ENCODE measurements at regions not wholly inside any gene's neighbourhood (a gene's known extent, or its start where the extent isn't known, plus 50 kb on each side); places are given as distances from the start of the nearest gene placed in this dataset.

DNA sequence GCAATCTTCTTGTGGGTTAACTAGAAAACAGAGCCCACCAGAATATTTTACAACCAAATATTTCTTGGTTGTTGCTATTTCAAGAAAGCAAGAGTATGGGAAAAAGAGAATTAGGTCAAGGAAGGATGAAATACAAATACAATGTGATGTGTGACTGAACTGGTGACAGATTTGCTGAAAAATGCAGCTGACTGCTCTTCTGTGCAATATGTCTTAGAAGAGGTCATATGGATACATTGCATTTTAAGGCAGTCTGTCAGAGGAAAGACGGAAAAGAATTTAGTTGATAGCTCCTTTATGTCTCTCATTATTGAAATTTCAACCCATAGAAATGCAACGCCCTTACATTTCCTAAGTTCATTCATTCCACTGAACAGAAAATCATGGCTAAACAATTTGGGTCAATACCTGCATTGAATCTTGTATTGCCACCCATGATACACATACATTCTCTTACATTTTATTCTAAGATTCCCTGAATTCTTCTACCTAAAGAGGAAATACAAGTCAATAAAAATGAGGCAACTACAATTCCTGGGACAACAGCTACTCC is 423.1 kb downstream of the ADAM29 start (continued):
- TF ChIP-seq TCF7L2 (IDR thresholded peaks at IDR 0.05; ENCODE audit: borderline replicate concordance, extremely low read depth, insufficient read depth, insufficient read length) (no peak), SP1 (IDR thresholded peaks at IDR 0.05; ENCODE audit: low read depth) (no peak)

DNA sequence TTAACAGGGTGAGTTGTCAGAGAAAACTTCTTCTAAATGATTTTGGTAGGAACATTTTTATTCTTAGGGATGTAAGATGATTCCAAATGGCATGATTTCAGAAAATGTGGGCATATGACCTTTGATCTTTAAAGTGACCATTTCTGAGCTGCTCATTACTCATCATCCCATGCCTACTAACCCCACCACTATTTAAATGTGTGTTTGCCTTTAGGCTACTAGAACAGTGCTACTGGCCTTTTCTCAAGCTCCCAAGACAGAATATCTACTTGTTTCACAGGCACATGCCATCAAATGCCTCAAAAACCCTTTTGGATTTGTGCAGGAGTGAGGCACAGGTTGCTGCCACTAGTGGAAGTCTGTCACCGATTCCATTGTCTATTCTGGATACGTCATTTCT is 428.2 kb downstream of the ADAM29 start:
- BruUV-seq (replicated peaks): no TSS peak
- no peak for DNase-seq (ENCODE audit: low read depth, low spot score)

More for the DNA sequence above, 428.2 kb downstream of the ADAM29 start:
- Histone ChIP-seq H2AFZ (ENCODE audit: low read depth, low read length, poor library complexity, severe bottlenecking) (no peak overlapping the region), H3K79me2 (ENCODE audit: insufficient read depth, low read length) (no peaks in the 10 kb centered on the region), H3K27me3 (ENCODE audit: insufficient read depth, low read length) (no peaks in the 10 kb centered on the region), H3K36me3 (ENCODE audit: control insufficient read depth in 1 of 2, insufficient read depth in 2 of 2, low read length in 2 of 2) (no peaks in the 10 kb centered on the region), H3K9me3 (ENCODE audit: control insufficient read depth in 1 of 2, insufficient read depth in 1 of 2, low read depth in 1 of 2, low read length in 2 of 2) (no peaks in the 10 kb centered on the region; a peak in 1 of 4 replicates), H4K20me1 (ENCODE audit: insufficient read depth) (no peaks in the 10 kb centered on the region), H3K27ac (ENCODE audit: low read depth, low read length) (no peak overlapping the region), H3K4me2 (ENCODE audit: low read length) (no peak overlapping the region), H3K9ac (ENCODE audit: low read length) (no peak overlapping the region), H3K9me2 (ENCODE audit: insufficient read depth) (no peaks in the 10 kb centered on the region), H3K4me1 (ENCODE audit: control insufficient read depth in 1 of 2, insufficient read depth in 2 of 2, low read length in 2 of 2) (no peaks in the 10 kb centered on the region), H3K4me3 (replicated peaks in 1 of 2; ENCODE audit: low read depth in 1 of 2, low read length in 2 of 2) (no peak overlapping the region)
- RAD21 ChIA-PET (ENCODE audit: low non-redundant PET in 1 of 2, low total read pairs in 2 of 2, uncharacterized antibody in 2 of 2, unreplicated experiment in 2 of 2): no interaction called here
- ATAC-seq: no peak
- CTCF ChIA-PET: no interaction called here
- POLR2A ChIA-PET: no interaction called here
- TF ChIP-seq SP1 (IDR thresholded peaks at IDR 0.05; ENCODE audit: low read depth) (no peak), YY1 (IDR thresholded peaks at IDR 0.05; ENCODE audit: extremely low read depth, insufficient replicate concordance, low read depth, low read length) (no peak), POLR2AphosphoS5 (IDR thresholded peaks at IDR 0.05; ENCODE audit: low read depth, low read length) (no peak), RAD21 (IDR thresholded peaks at IDR 0.05; ENCODE audit: low read depth) (no peak), SIN3A (IDR thresholded peaks at IDR 0.05; ENCODE audit: low read depth) (no peak), ELF1 (IDR thresholded peaks at IDR 0.05; ENCODE audit: borderline replicate concordance, low read depth) (no peak), CBX3 (IDR thresholded peaks at IDR 0.05; ENCODE audit: low read depth) (no peak), JUND (IDR thresholded peaks at IDR 0.05) (no peak)
- TF ChIP-seq, protein P1, sequence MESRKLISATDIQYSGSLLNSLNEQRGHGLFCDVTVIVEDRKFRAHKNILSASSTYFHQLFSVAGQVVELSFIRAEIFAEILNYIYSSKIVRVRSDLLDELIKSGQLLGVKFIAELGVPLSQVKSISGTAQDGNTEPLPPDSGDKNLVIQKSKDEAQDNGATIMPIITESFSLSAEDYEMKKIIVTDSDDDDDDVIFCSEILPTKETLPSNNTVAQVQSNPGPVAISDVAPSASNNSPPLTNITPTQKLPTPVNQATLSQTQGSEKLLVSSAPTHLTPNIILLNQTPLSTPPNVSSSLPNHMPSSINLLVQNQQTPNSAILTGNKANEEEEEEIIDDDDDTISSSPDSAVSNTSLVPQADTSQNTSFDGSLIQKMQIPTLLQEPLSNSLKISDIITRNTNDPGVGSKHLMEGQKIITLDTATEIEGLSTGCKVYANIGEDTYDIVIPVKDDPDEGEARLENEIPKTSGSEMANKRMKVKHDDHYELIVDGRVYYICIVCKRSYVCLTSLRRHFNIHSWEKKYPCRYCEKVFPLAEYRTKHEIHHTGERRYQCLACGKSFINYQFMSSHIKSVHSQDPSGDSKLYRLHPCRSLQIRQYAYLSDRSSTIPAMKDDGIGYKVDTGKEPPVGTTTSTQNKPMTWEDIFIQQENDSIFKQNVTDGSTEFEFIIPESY (IDR thresholded peaks at IDR 0.05; ENCODE audit: extremely low read depth, insufficient replicate concordance, low read length): no peak
- TF ChIP-seq, protein P2, sequence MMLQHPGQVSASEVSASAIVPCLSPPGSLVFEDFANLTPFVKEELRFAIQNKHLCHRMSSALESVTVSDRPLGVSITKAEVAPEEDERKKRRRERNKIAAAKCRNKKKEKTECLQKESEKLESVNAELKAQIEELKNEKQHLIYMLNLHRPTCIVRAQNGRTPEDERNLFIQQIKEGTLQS (IDR thresholded peaks at IDR 0.05): no peak
- TF ChIP-seq, protein P3, sequence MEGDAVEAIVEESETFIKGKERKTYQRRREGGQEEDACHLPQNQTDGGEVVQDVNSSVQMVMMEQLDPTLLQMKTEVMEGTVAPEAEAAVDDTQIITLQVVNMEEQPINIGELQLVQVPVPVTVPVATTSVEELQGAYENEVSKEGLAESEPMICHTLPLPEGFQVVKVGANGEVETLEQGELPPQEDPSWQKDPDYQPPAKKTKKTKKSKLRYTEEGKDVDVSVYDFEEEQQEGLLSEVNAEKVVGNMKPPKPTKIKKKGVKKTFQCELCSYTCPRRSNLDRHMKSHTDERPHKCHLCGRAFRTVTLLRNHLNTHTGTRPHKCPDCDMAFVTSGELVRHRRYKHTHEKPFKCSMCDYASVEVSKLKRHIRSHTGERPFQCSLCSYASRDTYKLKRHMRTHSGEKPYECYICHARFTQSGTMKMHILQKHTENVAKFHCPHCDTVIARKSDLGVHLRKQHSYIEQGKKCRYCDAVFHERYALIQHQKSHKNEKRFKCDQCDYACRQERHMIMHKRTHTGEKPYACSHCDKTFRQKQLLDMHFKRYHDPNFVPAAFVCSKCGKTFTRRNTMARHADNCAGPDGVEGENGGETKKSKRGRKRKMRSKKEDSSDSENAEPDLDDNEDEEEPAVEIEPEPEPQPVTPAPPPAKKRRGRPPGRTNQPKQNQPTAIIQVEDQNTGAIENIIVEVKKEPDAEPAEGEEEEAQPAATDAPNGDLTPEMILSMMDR (IDR thresholded peaks at IDR 0.05 in 2 of 3, conservative IDR thresholded peaks at IDR 0.05 in 1 of 3; ENCODE audit: borderline replicate concordance in 1 of 3, insufficient read depth in 1 of 3, low read depth in 2 of 3, low read length in 2 of 3): no peak
- TF ChIP-seq, protein P4, sequence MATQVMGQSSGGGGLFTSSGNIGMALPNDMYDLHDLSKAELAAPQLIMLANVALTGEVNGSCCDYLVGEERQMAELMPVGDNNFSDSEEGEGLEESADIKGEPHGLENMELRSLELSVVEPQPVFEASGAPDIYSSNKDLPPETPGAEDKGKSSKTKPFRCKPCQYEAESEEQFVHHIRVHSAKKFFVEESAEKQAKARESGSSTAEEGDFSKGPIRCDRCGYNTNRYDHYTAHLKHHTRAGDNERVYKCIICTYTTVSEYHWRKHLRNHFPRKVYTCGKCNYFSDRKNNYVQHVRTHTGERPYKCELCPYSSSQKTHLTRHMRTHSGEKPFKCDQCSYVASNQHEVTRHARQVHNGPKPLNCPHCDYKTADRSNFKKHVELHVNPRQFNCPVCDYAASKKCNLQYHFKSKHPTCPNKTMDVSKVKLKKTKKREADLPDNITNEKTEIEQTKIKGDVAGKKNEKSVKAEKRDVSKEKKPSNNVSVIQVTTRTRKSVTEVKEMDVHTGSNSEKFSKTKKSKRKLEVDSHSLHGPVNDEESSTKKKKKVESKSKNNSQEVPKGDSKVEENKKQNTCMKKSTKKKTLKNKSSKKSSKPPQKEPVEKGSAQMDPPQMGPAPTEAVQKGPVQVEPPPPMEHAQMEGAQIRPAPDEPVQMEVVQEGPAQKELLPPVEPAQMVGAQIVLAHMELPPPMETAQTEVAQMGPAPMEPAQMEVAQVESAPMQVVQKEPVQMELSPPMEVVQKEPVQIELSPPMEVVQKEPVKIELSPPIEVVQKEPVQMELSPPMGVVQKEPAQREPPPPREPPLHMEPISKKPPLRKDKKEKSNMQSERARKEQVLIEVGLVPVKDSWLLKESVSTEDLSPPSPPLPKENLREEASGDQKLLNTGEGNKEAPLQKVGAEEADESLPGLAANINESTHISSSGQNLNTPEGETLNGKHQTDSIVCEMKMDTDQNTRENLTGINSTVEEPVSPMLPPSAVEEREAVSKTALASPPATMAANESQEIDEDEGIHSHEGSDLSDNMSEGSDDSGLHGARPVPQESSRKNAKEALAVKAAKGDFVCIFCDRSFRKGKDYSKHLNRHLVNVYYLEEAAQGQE (IDR thresholded peaks at IDR 0.05; ENCODE audit: low read depth): no peak
- intact Hi-C loops (cut with micrococcal nuclease): no loop called here
